ENCODE measurements at regions not wholly inside any gene's neighbourhood (a gene's known extent, or its start where the extent isn't known, plus 50 kb on each side); places are given as distances from the start of the nearest gene placed in this dataset.

GRCh38 chr17:79537061-79537460 is 73.8 kb downstream of the RBFOX3 start:
- Histone ChIP-seq H3K9ac (ENCODE audit: extremely low read depth, insufficient read length, low read length) (no peak overlapping the region), H3K23me2 (ENCODE audit: insufficient read length, low read depth, low read length, poor library complexity, severe bottlenecking) (no peaks in the 10 kb centered on the region), H2BK15ac (ENCODE audit: low read depth, low read length) (no peak overlapping the region), H3T11ph (ENCODE audit: low read length) (no peak overlapping the region), H4K8ac (replicated peaks; ENCODE audit: insufficient read length, low read depth, low read length) (no peak overlapping the region), H2AK5ac (ENCODE audit: insufficient read length, low read length) (no peak overlapping the region), H4K91ac (ENCODE audit: insufficient read length, low read depth, low read length) (no peak overlapping the region), H2BK120ac (ENCODE audit: low read depth, low read length, poor library complexity, severe bottlenecking) (no peak overlapping the region), H3K56ac (ENCODE audit: insufficient read length, low read depth, low read length) (no peak overlapping the region), H3K18ac (ENCODE audit: insufficient read length, low read depth, low read length) (no peak overlapping the region), H3K27me3 (ENCODE audit: insufficient read depth, low read length) (no peaks in the 10 kb centered on the region), H3K4me1 (ENCODE audit: insufficient read depth, low read length) (no peaks in the 10 kb centered on the region), H3K23ac (ENCODE audit: insufficient read length, low read depth, low read length) (no peak overlapping the region), H3K79me1 (ENCODE audit: insufficient read depth, low read depth, low read length, poor library complexity, severe bottlenecking) (no peaks in the 10 kb centered on the region), H2AFZ (ENCODE audit: low read length) (no peak overlapping the region), H3K9me3 (ENCODE audit: control insufficient read depth, low read depth, low read length) (no peaks in the 10 kb centered on the region), H3K4me2 (ENCODE audit: insufficient read depth, insufficient read length, low read length) (no peak overlapping the region), H4K5ac (ENCODE audit: insufficient read length, low read depth, low read length) (no peak overlapping the region), H3K4ac (ENCODE audit: low read depth, low read length) (no peak overlapping the region), H3K27ac (ENCODE audit: insufficient read length, low read depth, low read length) (no peak overlapping the region), H4K20me1 (ENCODE audit: control insufficient read depth, insufficient read depth, insufficient read length) (no peaks in the 10 kb centered on the region), H3K14ac (ENCODE audit: insufficient read depth, low read length) (no peak overlapping the region), H2BK12ac (ENCODE audit: insufficient read length, low read depth, low read length) (no peak overlapping the region), H2BK20ac (ENCODE audit: low read depth, low read length, poor library complexity, severe bottlenecking) (no peak overlapping the region), H3K79me2 (ENCODE audit: insufficient read depth, low read length) (no peaks in the 10 kb centered on the region), H2BK5ac (ENCODE audit: insufficient read length, low read length) (no peak overlapping the region)
- peaks cover 10% of the 10 kb centered on the region for H3K27me3 Mint-ChIP-seq (ENCODE audit: low read depth)
- TF ChIP-seq, protein P1, sequence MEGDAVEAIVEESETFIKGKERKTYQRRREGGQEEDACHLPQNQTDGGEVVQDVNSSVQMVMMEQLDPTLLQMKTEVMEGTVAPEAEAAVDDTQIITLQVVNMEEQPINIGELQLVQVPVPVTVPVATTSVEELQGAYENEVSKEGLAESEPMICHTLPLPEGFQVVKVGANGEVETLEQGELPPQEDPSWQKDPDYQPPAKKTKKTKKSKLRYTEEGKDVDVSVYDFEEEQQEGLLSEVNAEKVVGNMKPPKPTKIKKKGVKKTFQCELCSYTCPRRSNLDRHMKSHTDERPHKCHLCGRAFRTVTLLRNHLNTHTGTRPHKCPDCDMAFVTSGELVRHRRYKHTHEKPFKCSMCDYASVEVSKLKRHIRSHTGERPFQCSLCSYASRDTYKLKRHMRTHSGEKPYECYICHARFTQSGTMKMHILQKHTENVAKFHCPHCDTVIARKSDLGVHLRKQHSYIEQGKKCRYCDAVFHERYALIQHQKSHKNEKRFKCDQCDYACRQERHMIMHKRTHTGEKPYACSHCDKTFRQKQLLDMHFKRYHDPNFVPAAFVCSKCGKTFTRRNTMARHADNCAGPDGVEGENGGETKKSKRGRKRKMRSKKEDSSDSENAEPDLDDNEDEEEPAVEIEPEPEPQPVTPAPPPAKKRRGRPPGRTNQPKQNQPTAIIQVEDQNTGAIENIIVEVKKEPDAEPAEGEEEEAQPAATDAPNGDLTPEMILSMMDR (conservative IDR thresholded peaks at IDR 0.05): no peak
- peaks cover 6 to 12% of the 10 kb centered on the region in 2 experiments for H3K4me1 Mint-ChIP-seq
- no peaks in the 10 kb centered on the region for H3K9me3 Mint-ChIP-seq
- no peak for DNase-seq
- peak overlapping the region in 1 of 3 experiments; percentile 24; a peak in 1 of 7 replicates for H3K27ac Mint-ChIP-seq
- no peak overlapping the region for H3K4me3 Mint-ChIP-seq
- WGBS (ENCODE audit: extremely low coverage, insufficient read length, low lambda C conversion rate): no CpG with 5 or more reads among the region's 7 CpGs
- no peaks in the 10 kb centered on the region for H3K36me3 Mint-ChIP-seq (ENCODE audit: insufficient read depth in 1 of 3, low read depth in 3 of 3)

Measured in H9 (cell line).